Stomach smooth muscle (tissue), 2 donors: ENCODE measurements at regions not wholly inside any gene's neighbourhood (a gene's known extent, or its start where the extent isn't known, plus 50 kb on each side); places are given as distances from the start of the nearest gene placed in this dataset.
"Not testable (repeated sequence)": the region's sequence is repeated elsewhere in the genome, so short reads cannot be mapped to it uniquely, and the experiment has no call there.

Experiments used
- H3K27ac ChIP-seq: one replicate; pipeline ENCODE4 v1.7.0; 2013; ENCODE audit warnings: mild to moderate bottlenecking, low read length, inconsistent platforms
- H3K27me3 ChIP-seq, 2 donors: one replicate each; pipeline ENCODE4 v1.7.0; 2013; ENCODE audit warnings: low read length in 2 of 2; ENCODE audit not compliant: insufficient read depth in 2 of 2, control insufficient read depth in 1 of 2
- H3K36me3 ChIP-seq, 2 donors: one replicate each; pipeline ENCODE4 v1.7.0; 2013; ENCODE audit warnings: low read length in 2 of 2; ENCODE audit not compliant: control insufficient read depth in 2 of 2, insufficient read depth in 2 of 2
- H3K4me1 ChIP-seq: one replicate; pipeline ENCODE4 v1.7.0; 2013; ENCODE audit warnings: low read length; ENCODE audit not compliant: control insufficient read depth, insufficient read depth
- H3K4me3 ChIP-seq, 2 donors: one replicate each; pipeline ENCODE4 v1.7.0; 2013; ENCODE audit warnings: low read length in 2 of 2
- H3K9ac ChIP-seq, 2 donors: one replicate each; pipeline ENCODE4 v1.7.0; 2013; ENCODE audit warnings: low read length in 2 of 2, mild to moderate bottlenecking in 1 of 2
- H3K9me3 ChIP-seq, 2 donors: one replicate each; pipeline ENCODE4 v1.7.0; 2013; ENCODE audit warnings: low read length in 2 of 2; ENCODE audit not compliant: control insufficient read depth in 2 of 2
- donor health status: healthy.
- donor health status: Pancreatic carcinoma.

GRCh38 chr10:33664070-33664469 is 329.6 kb upstream of the NRP1 start:
- H3K9ac ChIP-seq: no peak overlapping the region
- no peaks in the 10 kb centered on the region for H3K4me1 ChIP-seq
- H3K27ac ChIP-seq: no peak overlapping the region
- no peak overlapping the region for H3K4me3 ChIP-seq
- H3K9me3 ChIP-seq: no peaks in the 10 kb centered on the region
- H3K36me3 ChIP-seq: no peaks in the 10 kb centered on the region
- H3K27me3 ChIP-seq: no peaks in the 10 kb centered on the region

- Histone ChIP-seq H3K27ac (no peak overlapping the region), H3K27me3 (no peaks in the 10 kb centered on the region), H3K4me1 (no peaks in the 10 kb centered on the region), H3K36me3 (no peaks in the 10 kb centered on the region), H3K9ac (no peak overlapping the region), H3K9me3 (no peaks in the 10 kb centered on the region), H3K4me3 (no peak overlapping the region)
Measured at GRCh38 chr10:33661580-33662336, 327.3 kb upstream of the NRP1 start.

GRCh38 chr10:33660329-33660728 is 325.9 kb upstream of the NRP1 start:
- H3K27ac ChIP-seq: no peak overlapping the region

GRCh38 chr10:33657913-33658312 is 323.4 kb upstream of the NRP1 start:
- Histone ChIP-seq H3K27me3 (no peaks in the 10 kb centered on the region), H3K4me3 (no peak overlapping the region), H3K27ac (no peak overlapping the region), H3K4me1 (no peaks in the 10 kb centered on the region), H3K36me3 (no peaks in the 10 kb centered on the region), H3K9ac (no peak overlapping the region), H3K9me3 (peaks cover 0 to under 1% of the 10 kb centered on the region in 2 donors)

More at GRCh38 chr10:33660329-33660728, 325.9 kb upstream of the NRP1 start:
- Histone ChIP-seq H3K9me3 (no peaks in the 10 kb centered on the region), H3K4me1 (no peaks in the 10 kb centered on the region), H3K27me3 (no peaks in the 10 kb centered on the region), H3K36me3 (no peaks in the 10 kb centered on the region), H3K4me3 (no peak overlapping the region), H3K9ac (no peak overlapping the region)

- no peaks in the 10 kb centered on the region for H3K36me3 ChIP-seq
- no peaks in the 10 kb centered on the region for H3K4me1 ChIP-seq
- no peak overlapping the region for H3K9ac ChIP-seq
Measured at GRCh38 chr10:33657154-33657908, 322.9 kb upstream of the NRP1 start.

GRCh38 chr10:33655921-33656320 is 321.5 kb upstream of the NRP1 start:
- Histone ChIP-seq H3K4me3 (no peak overlapping the region), H3K27me3 (no peaks in the 10 kb centered on the region), H3K36me3 (no peaks in the 10 kb centered on the region), H3K27ac (no peak overlapping the region), H3K9ac (no peak overlapping the region), H3K9me3 (peaks cover 0 to 4% of the 10 kb centered on the region in 2 donors), H3K4me1 (no peaks in the 10 kb centered on the region)

More at GRCh38 chr10:33657154-33657908, 322.9 kb upstream of the NRP1 start:
- no peaks in the 10 kb centered on the region for H3K27me3 ChIP-seq
- no peak overlapping the region for H3K4me3 ChIP-seq
- peaks cover 0 to 4% of the 10 kb centered on the region in 2 donors for H3K9me3 ChIP-seq
- no peak overlapping the region for H3K27ac ChIP-seq

GRCh38 chr10:33655165-33655815 is 320.8 kb upstream of the NRP1 start:
- no peak overlapping the region for H3K27ac ChIP-seq
- no peak overlapping the region for H3K9ac ChIP-seq
- H3K36me3 ChIP-seq: no peaks in the 10 kb centered on the region
- no peaks in the 10 kb centered on the region for H3K27me3 ChIP-seq
- no peaks in the 10 kb centered on the region for H3K4me1 ChIP-seq
- no peak overlapping the region for H3K4me3 ChIP-seq
- H3K9me3 ChIP-seq: peaks cover 0 to 4% of the 10 kb centered on the region in 2 donors

GRCh38 chr10:33653584-33654367 is 319.3 kb upstream of the NRP1 start:
- H3K27me3 ChIP-seq: no peaks in the 10 kb centered on the region
- no peak overlapping the region for H3K4me3 ChIP-seq

GRCh38 chr10:33652870-33653269 is 318.4 kb upstream of the NRP1 start:
- Histone ChIP-seq H3K27me3 (no peaks in the 10 kb centered on the region), H3K4me3 (no peak overlapping the region), H3K4me1 (no peaks in the 10 kb centered on the region), H3K36me3 (no peaks in the 10 kb centered on the region), H3K9me3 (peaks cover 0 to 4% of the 10 kb centered on the region in 2 donors), H3K9ac (no peak overlapping the region), H3K27ac (no peak overlapping the region)

More at GRCh38 chr10:33653584-33654367, 319.3 kb upstream of the NRP1 start:
- H3K36me3 ChIP-seq: no peaks in the 10 kb centered on the region
- H3K9ac ChIP-seq: no peak overlapping the region
- peaks cover 0 to 4% of the 10 kb centered on the region in 2 donors for H3K9me3 ChIP-seq
- H3K4me1 ChIP-seq: no peaks in the 10 kb centered on the region
- no peak overlapping the region for H3K27ac ChIP-seq

- H3K27me3 ChIP-seq, H3K4me3 ChIP-seq, H3K4me1 ChIP-seq, H3K36me3 ChIP-seq, H3K9ac ChIP-seq, H3K27ac ChIP-seq, H3K9me3 ChIP-seq: not testable (repeated sequence)
Measured at GRCh38 chr10:33650131-33650530, 315.7 kb upstream of the NRP1 start.
